OCI-LY3 (cell line): ENCODE measurements at regions not wholly inside any gene's neighbourhood (a gene's known extent, or its start where the extent isn't known, plus 50 kb on each side); places are given as distances from the start of the nearest gene placed in this dataset.
"Not testable (repeated sequence)": the region's sequence is repeated elsewhere in the genome, so short reads cannot be mapped to it uniquely, and the experiment has no call there.

Experiments
- H2AFZ ChIP-seq: fragments of 200-600, 300-600 bp; shearing (Covaris generic); 2 replicates; pipeline ENCODE4 v1.6.0; 2014; ENCODE audit warnings: antibody characterized with exemption, low read depth, low read length
- H3K27ac ChIP-seq: fragments of 200-600, 300-600 bp; sonication (generic); 2 replicates; pipeline ENCODE4 v1.5.1; 2014; ENCODE audit warnings: mild to moderate bottlenecking, low read length, moderate library complexity, mixed read lengths
- H3K27me3 ChIP-seq: fragments of 200-600, 300-600 bp; sonication (generic); 2 replicates; pipeline ENCODE4 v1.6.1; 2014; ENCODE audit warnings: low read depth, low read length, mixed read lengths
- H3K36me3 ChIP-seq: fragments of 200-600, 300-600 bp; sonication (generic); replicated peaks from 2 replicates; pipeline ENCODE3; 2014; ENCODE audit warnings: low read depth, low read length, mixed read lengths
- H3K4me1 ChIP-seq: fragments of 300-600, 200-600 bp; sonication (generic); 2 replicates; pipeline ENCODE4 v1.6.1; 2014; ENCODE audit warnings: low read length, mixed read lengths
- H3K4me2 ChIP-seq: fragments of 200-600, 300-600 bp; sonication (generic); 2 replicates; pipeline ENCODE4 v1.6.1; 2014; ENCODE audit warnings: low read length, mixed read lengths
- H3K4me3 ChIP-seq: fragments of 300-600, 200-600 bp; sonication (generic); 2 replicates; pipeline ENCODE4 v1.5.1; 2014; ENCODE audit warnings: antibody characterized with exemption, mild to moderate bottlenecking, low read length, moderate library complexity
- H3K79me2 ChIP-seq: fragments of 300-600, 200-600 bp; shearing (Covaris generic); 2 replicates; pipeline ENCODE4 v1.6.1; 2014; ENCODE audit warnings: mild to moderate bottlenecking, low read length, mixed read lengths
- H3K9ac ChIP-seq: fragments of 300-600, 200-600 bp; shearing (Covaris generic); 2 replicates; pipeline ENCODE4 v1.6.0; 2014; ENCODE audit warnings: mild to moderate bottlenecking, low read length, moderate library complexity
- H3K9me3 ChIP-seq: fragments of 200-600, 300-600 bp; shearing (Covaris generic); 2 replicates; pipeline ENCODE4 v1.6.1; 2014; ENCODE audit warnings: low read length, mixed read lengths; ENCODE audit not compliant: insufficient read depth
- H4K20me1 ChIP-seq: fragments of 200-600, 300-600 bp; sonication (generic); 2 replicates; pipeline ENCODE4 v1.6.1; 2016; ENCODE audit warnings: low read length, mixed read lengths; ENCODE audit not compliant: insufficient read depth
- EZH2phosphoT487 ChIP-seq: fragments of 200-600 bp; shearing (Covaris generic); IDR thresholded peaks from 2 replicates; pipeline ENCODE4 v1.6.1; 2018; ENCODE audit warnings: antibody characterized with exemption, mixed run types, low read depth
- TF ChIP-seq, protein P1 (sequence below): fragments of 200-600, 300-600 bp; sonication (generic); IDR thresholded peaks from 2 replicates; pipeline ENCODE4 v1.5.1; 2014; ENCODE audit warnings: antibody characterized with exemption, low read length, low read depth

DNA sequence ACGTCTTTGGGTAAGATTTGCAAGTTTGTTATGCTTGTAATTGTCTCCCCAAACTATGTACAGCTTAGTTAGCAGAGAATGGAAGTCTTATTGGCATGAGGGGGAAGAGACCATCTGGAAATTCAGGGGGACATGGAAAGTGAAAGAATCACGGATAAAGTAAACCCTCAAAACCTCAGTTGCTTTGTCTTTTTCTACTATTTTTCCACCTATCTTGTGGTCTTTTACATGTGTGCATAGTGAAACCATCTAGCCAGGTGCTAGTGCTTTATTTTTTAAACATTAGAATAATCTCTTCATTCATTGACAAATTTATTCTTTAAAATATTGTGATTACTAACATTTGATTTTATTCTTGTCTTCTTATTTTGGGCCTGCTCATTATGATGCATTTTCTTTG is 441.1 kb upstream of the RORB start:
- no peak overlapping the region for H2AFZ ChIP-seq
- no peaks in the 10 kb centered on the region for H4K20me1 ChIP-seq
- H3K9me3 ChIP-seq: no peaks in the 10 kb centered on the region
- no peak overlapping the region for H3K9ac ChIP-seq
- no peaks in the 10 kb centered on the region for H3K27me3 ChIP-seq
- no peaks in the 10 kb centered on the region for H3K79me2 ChIP-seq
- no peak overlapping the region for H3K4me2 ChIP-seq
- H3K27ac ChIP-seq: no peak overlapping the region
- no peaks in the 10 kb centered on the region for H3K4me1 ChIP-seq
- no peaks in the 10 kb centered on the region for H3K36me3 ChIP-seq
- no peak for TF ChIP-seq EZH2phosphoT487
- TF ChIP-seq, protein P1, sequence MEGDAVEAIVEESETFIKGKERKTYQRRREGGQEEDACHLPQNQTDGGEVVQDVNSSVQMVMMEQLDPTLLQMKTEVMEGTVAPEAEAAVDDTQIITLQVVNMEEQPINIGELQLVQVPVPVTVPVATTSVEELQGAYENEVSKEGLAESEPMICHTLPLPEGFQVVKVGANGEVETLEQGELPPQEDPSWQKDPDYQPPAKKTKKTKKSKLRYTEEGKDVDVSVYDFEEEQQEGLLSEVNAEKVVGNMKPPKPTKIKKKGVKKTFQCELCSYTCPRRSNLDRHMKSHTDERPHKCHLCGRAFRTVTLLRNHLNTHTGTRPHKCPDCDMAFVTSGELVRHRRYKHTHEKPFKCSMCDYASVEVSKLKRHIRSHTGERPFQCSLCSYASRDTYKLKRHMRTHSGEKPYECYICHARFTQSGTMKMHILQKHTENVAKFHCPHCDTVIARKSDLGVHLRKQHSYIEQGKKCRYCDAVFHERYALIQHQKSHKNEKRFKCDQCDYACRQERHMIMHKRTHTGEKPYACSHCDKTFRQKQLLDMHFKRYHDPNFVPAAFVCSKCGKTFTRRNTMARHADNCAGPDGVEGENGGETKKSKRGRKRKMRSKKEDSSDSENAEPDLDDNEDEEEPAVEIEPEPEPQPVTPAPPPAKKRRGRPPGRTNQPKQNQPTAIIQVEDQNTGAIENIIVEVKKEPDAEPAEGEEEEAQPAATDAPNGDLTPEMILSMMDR: no peak
- no peak overlapping the region for H3K4me3 ChIP-seq

DNA sequence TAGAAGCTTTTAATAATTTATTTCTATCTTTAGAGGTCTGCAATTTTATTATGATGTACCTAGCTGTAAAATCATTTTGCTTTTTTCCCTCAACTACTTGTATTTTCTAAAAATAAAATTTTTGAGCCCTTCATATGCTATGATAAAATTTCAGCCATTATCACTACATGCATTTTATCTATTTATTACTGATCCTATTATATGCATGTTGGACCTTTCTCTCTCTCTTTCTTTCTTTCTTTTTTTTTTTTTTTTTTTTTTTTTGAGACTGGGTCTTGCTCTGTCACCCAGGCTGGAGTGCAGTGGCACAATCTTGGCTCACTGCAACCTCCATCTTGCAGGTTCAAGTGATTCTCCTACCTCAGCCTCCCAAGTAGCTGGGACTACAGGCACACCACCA is 440.1 kb upstream of the RORB start:
- not testable (repeated sequence) for H3K79me2 ChIP-seq, H3K4me1 ChIP-seq, H3K4me3 ChIP-seq, H3K36me3 ChIP-seq, H2AFZ ChIP-seq, H3K27me3 ChIP-seq, H3K4me2 ChIP-seq, H3K9ac ChIP-seq, H3K27ac ChIP-seq, H3K9me3 ChIP-seq, H4K20me1 ChIP-seq

DNA sequence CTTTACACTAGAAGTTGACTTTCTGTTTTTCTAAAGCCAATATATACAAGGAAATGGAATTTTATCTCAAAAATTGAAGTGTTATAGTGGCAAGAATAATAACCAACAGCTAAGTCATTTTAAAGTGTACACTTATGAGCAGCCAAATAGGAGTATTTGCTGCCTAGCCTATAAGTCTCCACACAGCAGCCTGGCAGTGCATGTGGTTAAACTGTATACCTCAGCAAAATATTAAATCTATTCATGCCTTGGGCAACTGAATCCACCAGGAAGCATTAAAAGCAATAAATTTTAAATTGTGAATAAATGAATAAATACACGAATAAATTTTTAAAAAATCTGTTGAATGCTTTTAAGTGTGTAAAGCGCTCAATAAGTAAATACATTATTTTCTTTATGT is 432.4 kb upstream of the RORB start:
- Histone ChIP-seq H3K9ac (no peak overlapping the region), H3K27me3 (no peaks in the 10 kb centered on the region), H2AFZ (no peak overlapping the region), H4K20me1 (no peaks in the 10 kb centered on the region), H3K4me3 (no peak overlapping the region), H3K4me2 (no peak overlapping the region), H3K4me1 (no peaks in the 10 kb centered on the region), H3K9me3 (no peaks in the 10 kb centered on the region), H3K36me3 (no peaks in the 10 kb centered on the region), H3K27ac (no peak overlapping the region), H3K79me2 (no peaks in the 10 kb centered on the region)
- no peak for TF ChIP-seq EZH2phosphoT487
- TF ChIP-seq, protein P1: no peak

DNA sequence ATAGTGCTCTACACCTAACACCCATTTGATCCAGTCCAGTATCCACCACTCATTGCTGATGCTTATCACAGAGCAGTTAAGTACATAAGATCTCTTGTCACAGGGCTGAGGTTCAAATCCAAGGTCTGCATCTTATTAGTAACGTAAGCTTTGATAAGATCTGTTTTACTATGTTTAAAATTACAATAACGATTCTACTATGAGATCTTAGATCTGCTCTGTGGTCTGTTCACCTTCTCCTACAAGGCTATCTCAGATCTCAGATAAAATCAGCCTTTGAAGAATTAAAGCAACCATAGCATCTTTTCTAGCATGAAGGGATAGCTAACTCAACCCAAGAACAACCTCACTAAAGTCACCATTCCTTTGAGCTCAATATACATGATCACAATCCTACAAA is 431.0 kb upstream of the RORB start:
- H4K20me1 ChIP-seq: no peaks in the 10 kb centered on the region
- no peak overlapping the region for H3K27ac ChIP-seq
- TF ChIP-seq, protein P1: no peak
- no peak for TF ChIP-seq EZH2phosphoT487
- H3K4me3 ChIP-seq: no peak overlapping the region
- H3K4me2 ChIP-seq: no peak overlapping the region
- H3K36me3 ChIP-seq: no peaks in the 10 kb centered on the region
- no peak overlapping the region for H3K9ac ChIP-seq
- no peak overlapping the region for H2AFZ ChIP-seq
- no peaks in the 10 kb centered on the region for H3K4me1 ChIP-seq
- no peaks in the 10 kb centered on the region for H3K27me3 ChIP-seq
- H3K79me2 ChIP-seq: no peaks in the 10 kb centered on the region
- no peaks in the 10 kb centered on the region for H3K9me3 ChIP-seq

DNA sequence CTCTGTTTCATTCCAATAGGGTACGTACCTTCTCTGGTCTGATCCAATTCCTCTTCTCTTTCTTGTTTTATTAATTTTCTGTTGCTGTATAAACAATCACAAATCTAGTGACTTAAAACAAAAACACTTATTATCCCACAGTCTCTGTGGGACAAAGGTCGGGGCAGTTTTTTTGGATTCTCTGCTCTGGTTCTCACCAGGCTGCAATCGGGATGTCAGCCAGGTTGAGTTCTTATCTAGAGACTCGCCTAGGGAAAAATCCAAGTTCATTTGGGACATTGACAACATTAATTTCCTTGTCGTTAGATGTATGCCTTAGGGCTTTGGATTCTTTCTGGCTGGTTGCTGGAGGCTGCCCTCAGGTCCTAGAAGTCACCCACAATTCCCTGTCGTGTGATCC is 430.5 kb upstream of the RORB start:
- TF ChIP-seq EZH2phosphoT487: no peak
- TF ChIP-seq, protein P1: no peak
- H2AFZ ChIP-seq: no peak overlapping the region
- no peak overlapping the region for H3K9ac ChIP-seq
- H3K4me2 ChIP-seq: no peak overlapping the region
- no peak overlapping the region for H3K27ac ChIP-seq
- H3K4me3 ChIP-seq: no peak overlapping the region
- no peaks in the 10 kb centered on the region for H3K27me3 ChIP-seq
- H3K79me2 ChIP-seq: no peaks in the 10 kb centered on the region
- H3K9me3 ChIP-seq: peaks cover 3% of the 10 kb centered on the region; the same call in 1 of the 2 replicates
- H4K20me1 ChIP-seq: no peaks in the 10 kb centered on the region
- H3K36me3 ChIP-seq: no peaks in the 10 kb centered on the region
- H3K4me1 ChIP-seq: no peaks in the 10 kb centered on the region
